Ovary (tissue), 3 donors: ENCODE measurements at regions not wholly inside any gene's neighbourhood (a gene's known extent, or its start where the extent isn't known, plus 50 kb on each side); places are given as distances from the start of the nearest gene placed in this dataset.

Experiments used
- POLR2A ChIP-seq: fragments of 450-650 bp; IDR thresholded peaks from one replicate; pipeline ENCODE4 v1.6.1; 2017; ENCODE audit warnings: antibody characterized with exemption, mild to moderate bottlenecking, moderate library complexity
- TF ChIP-seq, protein P1 (sequence below), 3 donors: fragments of 450-650 bp in 2 of 3; fragments of 200-600 bp in 1 of 3; IDR thresholded peaks; one replicate each; pipeline versions ENCODE4 v1.5.1 to v1.8.0; 2016 to 2022; ENCODE audit warnings: antibody characterized with exemption in 3 of 3, mild to moderate bottlenecking in 1 of 3
- donor health status: DM: no; HTN: no; CAD: no.

DNA sequence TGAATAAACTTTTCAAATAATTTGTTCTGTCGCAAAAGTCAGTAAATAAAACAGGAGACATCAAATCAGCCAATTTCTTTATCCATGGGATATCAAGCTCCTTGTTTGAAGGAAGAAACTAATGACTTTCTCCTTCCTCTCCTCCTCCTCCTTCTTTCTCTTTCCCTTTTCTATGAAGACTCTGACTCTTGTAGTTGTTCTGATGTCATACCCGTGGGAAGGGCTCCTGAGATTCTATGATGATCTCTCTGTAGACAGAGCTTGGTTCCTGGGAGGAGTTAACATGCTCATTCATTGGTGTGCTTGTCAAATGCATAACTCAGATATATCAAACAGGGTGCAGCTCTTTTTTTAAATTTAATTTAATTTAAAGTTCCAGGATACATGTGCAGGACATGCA is 118.7 kb upstream of the KCTD1 start:
- TF ChIP-seq, protein P1, sequence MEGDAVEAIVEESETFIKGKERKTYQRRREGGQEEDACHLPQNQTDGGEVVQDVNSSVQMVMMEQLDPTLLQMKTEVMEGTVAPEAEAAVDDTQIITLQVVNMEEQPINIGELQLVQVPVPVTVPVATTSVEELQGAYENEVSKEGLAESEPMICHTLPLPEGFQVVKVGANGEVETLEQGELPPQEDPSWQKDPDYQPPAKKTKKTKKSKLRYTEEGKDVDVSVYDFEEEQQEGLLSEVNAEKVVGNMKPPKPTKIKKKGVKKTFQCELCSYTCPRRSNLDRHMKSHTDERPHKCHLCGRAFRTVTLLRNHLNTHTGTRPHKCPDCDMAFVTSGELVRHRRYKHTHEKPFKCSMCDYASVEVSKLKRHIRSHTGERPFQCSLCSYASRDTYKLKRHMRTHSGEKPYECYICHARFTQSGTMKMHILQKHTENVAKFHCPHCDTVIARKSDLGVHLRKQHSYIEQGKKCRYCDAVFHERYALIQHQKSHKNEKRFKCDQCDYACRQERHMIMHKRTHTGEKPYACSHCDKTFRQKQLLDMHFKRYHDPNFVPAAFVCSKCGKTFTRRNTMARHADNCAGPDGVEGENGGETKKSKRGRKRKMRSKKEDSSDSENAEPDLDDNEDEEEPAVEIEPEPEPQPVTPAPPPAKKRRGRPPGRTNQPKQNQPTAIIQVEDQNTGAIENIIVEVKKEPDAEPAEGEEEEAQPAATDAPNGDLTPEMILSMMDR (IDR thresholded peaks at IDR 0.05), result no peak
- no peak for TF ChIP-seq POLR2A
